ENCODE measurements at regions not wholly inside any gene's neighbourhood (a gene's known extent, or its start where the extent isn't known, plus 50 kb on each side); places are given as distances from the start of the nearest gene placed in this dataset.
A peak's percentile ranks its signal among the peaks of the same experiment; 100 is the strongest.

DNA sequence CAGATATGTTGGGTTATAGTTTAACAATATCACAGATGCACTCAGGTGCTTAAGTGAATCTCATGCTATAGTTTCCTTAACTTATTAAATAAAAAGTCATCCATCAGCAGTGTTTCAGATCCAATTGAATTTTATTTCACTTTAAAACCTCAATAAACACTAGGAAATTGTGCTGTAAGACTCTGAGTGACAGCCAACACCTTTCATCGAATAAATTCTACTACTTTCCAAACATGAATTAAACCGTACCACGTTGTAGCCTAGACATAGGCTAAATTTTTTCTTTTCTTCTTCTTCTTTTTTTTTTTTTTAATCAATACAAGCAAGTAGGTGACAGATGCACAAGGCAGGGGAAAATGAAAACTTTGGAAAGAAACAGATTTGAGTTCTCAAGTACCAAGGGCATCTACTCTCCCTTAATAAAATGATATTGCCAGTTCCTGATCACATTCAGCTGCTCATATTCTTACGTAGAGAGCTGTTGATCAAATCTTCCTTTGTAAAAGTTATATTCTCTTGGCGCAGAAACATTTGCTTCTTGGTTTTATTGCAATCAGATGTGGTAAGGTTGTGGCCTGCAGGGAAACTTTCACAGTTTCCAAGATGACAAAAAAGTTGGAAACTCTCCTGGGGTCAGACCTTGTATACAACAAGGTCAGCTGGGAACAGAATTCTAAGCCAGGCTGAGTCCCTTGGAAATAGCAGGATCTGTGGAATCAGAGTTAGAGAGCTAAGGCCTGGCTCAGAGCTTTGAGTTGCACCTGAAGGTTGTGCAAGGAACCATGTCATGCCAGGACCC is 147.7 kb downstream of the CD47 start:
- Histone ChIP-seq H3K9ac (ENCODE audit: low read depth in 1 of 2, low read length in 2 of 2) (no peak overlapping the region), H3K27me3 (ENCODE audit: control insufficient read depth in 1 of 2, insufficient read depth in 2 of 2, low read length in 2 of 2) (no peaks in the 10 kb centered on the region), H3K4me3 (ENCODE audit: low read depth in 1 of 2, low read length in 2 of 2) (no peak overlapping the region), H3K9me3 (ENCODE audit: control insufficient read depth in 1 of 2, low read length in 2 of 2) (no peaks in the 10 kb centered on the region), H3K4me1 (ENCODE audit: control insufficient read depth in 1 of 2, insufficient read depth in 2 of 2, low read length in 2 of 2) (no peaks in the 10 kb centered on the region), H3K27ac (ENCODE audit: low read depth, low read length) (no peak overlapping the region), H3K36me3 (ENCODE audit: control insufficient read depth in 1 of 2, insufficient read depth in 2 of 2, low read length in 2 of 2) (no peaks in the 10 kb centered on the region)

DNA sequence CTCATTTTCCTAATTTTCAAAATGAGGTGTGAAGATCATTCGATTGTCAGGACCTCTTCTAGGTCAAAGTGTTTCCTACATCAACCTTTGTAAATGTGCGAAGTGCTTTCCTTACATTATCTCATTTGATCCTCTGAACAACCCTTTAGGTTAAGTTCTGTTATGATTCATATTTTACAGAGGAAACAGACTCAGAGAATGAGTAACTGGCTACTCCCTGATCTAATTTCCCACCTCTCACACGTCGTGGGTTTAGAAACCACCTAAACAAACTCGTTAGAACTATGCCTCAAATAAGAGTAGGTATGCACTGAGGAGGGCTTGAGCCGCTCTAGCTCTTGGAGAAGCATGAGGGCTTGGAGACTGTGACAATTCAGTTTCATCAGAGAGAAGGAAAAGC is 148.6 kb downstream of the CD47 start:
- no peaks in the 10 kb centered on the region for H3K27me3 ChIP-seq (ENCODE audit: control insufficient read depth in 1 of 2, insufficient read depth in 2 of 2, low read length in 2 of 2)
- no peak overlapping the region for H3K4me3 ChIP-seq (ENCODE audit: low read depth in 1 of 2, low read length in 2 of 2)
- H3K9me3 ChIP-seq (ENCODE audit: control insufficient read depth in 1 of 2, low read length in 2 of 2) = no peaks in the 10 kb centered on the region
- no peaks in the 10 kb centered on the region for H3K4me1 ChIP-seq (ENCODE audit: control insufficient read depth in 1 of 2, insufficient read depth in 2 of 2, low read length in 2 of 2)
- H3K27ac ChIP-seq (ENCODE audit: low read depth, low read length) = no peak overlapping the region
- H3K36me3 ChIP-seq (ENCODE audit: control insufficient read depth in 1 of 2, insufficient read depth in 2 of 2, low read length in 2 of 2) = no peaks in the 10 kb centered on the region
- no peak overlapping the region for H3K9ac ChIP-seq (ENCODE audit: low read depth in 1 of 2, low read length in 2 of 2)

DNA sequence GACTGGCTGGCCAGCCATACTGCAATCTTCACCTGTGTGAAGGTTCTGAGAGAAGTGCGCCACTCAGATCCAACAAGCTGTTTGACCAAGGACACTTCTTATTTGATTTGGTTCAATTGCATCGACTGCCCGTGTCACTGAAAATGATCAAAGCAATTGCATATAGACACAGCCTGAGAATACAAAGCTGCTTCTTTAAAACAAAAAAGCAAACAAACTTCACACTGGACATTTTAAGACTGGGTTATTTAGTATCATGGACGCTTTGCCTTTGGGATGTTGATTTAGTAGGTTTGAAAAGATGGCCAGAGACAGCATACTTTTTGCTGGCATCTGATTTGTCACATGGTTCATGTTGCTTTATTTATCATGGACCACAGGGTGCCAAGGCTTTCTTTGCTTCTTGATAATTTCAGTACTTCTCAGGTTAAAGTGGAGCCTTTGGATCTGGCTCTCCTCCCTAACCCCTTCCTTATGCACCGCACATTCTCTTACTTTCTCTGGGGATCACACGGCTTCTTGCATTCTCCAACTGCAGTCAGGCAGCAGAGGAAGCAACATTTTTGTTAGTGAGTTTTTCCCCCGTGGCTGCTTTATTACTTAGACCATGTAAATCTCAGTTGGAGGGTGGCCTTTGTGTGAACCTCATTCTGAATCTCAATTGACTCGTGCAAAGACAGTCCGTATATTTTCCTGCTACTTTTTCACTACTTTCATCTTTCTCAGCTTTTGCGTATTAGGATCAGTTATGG is 151.0 kb downstream of the CD47 start:
- Histone ChIP-seq H3K9ac (ENCODE audit: low read depth in 1 of 2, low read length in 2 of 2) (no peak overlapping the region), H3K27ac (ENCODE audit: low read depth, low read length) (no peak overlapping the region), H3K4me1 (ENCODE audit: control insufficient read depth in 1 of 2, insufficient read depth in 2 of 2, low read length in 2 of 2) (no peaks in the 10 kb centered on the region), H3K27me3 (ENCODE audit: control insufficient read depth in 1 of 2, insufficient read depth in 2 of 2, low read length in 2 of 2) (no peaks in the 10 kb centered on the region), H3K4me3 (ENCODE audit: low read depth in 1 of 2, low read length in 2 of 2) (no peak overlapping the region), H3K9me3 (ENCODE audit: control insufficient read depth in 1 of 2, low read length in 2 of 2) (no peaks in the 10 kb centered on the region), H3K36me3 (ENCODE audit: control insufficient read depth in 1 of 2, insufficient read depth in 2 of 2, low read length in 2 of 2) (no peaks in the 10 kb centered on the region)

DNA sequence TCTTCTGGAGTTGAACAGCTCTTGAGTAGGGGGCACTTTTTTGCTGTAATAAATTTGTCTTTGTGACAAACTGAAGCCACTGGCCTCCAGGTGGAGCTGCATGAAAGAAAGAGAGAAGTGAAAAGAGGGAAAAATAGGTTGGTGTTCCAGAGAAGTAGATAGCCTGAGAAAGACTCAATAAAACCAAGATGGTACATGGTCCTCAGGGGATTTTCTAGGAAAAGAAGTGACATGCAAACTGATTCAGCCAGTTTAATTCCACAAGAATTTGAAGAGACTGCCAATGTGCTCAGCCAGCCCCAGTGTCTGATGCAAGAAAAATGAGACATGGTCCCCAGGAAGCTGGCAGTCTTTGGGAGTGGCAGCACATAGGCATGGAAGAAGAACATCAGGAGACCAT is 152.7 kb downstream of the CD47 start:
- Histone ChIP-seq H3K27ac (ENCODE audit: low read depth, low read length) (no peak overlapping the region), H3K4me3 (ENCODE audit: low read depth in 1 of 2, low read length in 2 of 2) (no peak overlapping the region), H3K4me1 (ENCODE audit: control insufficient read depth in 1 of 2, insufficient read depth in 2 of 2, low read length in 2 of 2) (no peaks in the 10 kb centered on the region), H3K36me3 (ENCODE audit: control insufficient read depth in 1 of 2, insufficient read depth in 2 of 2, low read length in 2 of 2) (no peaks in the 10 kb centered on the region), H3K27me3 (ENCODE audit: control insufficient read depth in 1 of 2, insufficient read depth in 2 of 2, low read length in 2 of 2) (no peaks in the 10 kb centered on the region), H3K9me3 (ENCODE audit: control insufficient read depth in 1 of 2, low read length in 2 of 2) (no peaks in the 10 kb centered on the region), H3K9ac (ENCODE audit: low read depth in 1 of 2, low read length in 2 of 2) (no peak overlapping the region)

DNA sequence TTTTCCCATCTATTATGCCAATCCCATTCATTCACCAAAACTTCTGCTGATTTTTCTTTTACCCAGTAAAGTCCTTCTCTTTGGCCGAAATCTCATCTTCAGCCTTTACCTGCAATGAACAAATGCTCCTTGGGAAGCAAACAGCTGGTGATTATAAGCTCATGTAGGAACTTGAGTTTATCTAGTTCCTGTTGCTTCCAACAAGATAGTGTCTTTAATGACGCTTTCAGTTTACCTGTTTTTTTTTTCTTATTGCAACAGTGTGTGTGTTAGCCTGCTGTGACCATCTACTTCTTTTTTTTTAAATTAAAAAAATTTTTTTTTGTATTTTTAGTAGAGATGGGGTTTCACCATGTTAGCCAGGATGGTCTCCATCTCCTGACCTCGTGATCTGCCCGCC is 156.0 kb downstream of the CD47 start:
- no peaks in the 10 kb centered on the region for H3K27me3 ChIP-seq (ENCODE audit: control insufficient read depth in 1 of 2, insufficient read depth in 2 of 2, low read length in 2 of 2)
- H3K4me3 ChIP-seq (ENCODE audit: low read depth in 1 of 2, low read length in 2 of 2) = no peak overlapping the region
- no peak overlapping the region for H3K9ac ChIP-seq (ENCODE audit: low read depth in 1 of 2, low read length in 2 of 2)
- no peaks in the 10 kb centered on the region for H3K4me1 ChIP-seq (ENCODE audit: control insufficient read depth in 1 of 2, insufficient read depth in 2 of 2, low read length in 2 of 2)
- no peaks in the 10 kb centered on the region for H3K9me3 ChIP-seq (ENCODE audit: control insufficient read depth in 1 of 2, low read length in 2 of 2)
- no peak overlapping the region for H3K27ac ChIP-seq (ENCODE audit: low read depth, low read length)
- no peaks in the 10 kb centered on the region for H3K36me3 ChIP-seq (ENCODE audit: control insufficient read depth in 1 of 2, insufficient read depth in 2 of 2, low read length in 2 of 2)

DNA sequence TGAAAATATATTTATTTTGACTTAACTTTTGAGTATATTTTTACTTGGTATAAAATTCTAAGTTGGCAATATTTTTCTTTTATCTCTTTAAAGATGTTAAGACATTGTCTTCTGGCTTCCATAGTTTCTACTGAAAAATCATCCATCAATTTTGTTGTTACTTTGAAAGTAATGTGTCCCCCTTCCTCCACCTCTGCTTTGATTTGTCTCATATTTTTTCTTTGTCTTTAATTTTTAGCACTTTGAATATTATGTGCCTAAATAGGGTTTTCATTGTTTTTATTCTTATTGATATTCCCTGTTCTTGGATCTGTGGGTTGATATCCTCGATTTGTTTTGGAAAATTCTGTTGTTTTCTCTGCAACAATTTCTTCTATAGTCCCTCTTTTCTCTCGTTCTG is 157.4 kb downstream of the CD47 start:
- H3K4me1 ChIP-seq (ENCODE audit: control insufficient read depth in 1 of 2, insufficient read depth in 2 of 2, low read length in 2 of 2) = no peaks in the 10 kb centered on the region
- no peaks in the 10 kb centered on the region for H3K9me3 ChIP-seq (ENCODE audit: control insufficient read depth in 1 of 2, low read length in 2 of 2)

DNA sequence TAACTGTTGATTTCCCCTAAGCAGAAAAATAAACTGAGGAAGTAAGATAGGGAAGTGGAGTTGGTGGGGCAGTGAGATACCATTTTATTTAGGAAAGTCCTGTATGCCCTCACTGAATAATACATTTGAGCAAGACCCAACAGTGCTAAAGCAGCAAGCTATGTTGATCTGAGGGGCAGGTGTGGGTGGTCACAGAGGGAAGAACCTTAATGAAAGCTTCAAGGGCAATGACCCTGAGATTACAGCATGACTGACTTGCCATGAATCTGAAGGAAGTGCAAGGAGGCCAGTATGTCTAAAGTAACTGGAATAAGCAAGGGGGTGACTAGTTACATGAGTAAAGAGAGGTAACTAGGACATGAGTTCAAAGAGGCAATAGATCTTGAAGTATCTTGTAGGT is 159.5 kb downstream of the CD47 start:
- Histone ChIP-seq H3K9me3 (ENCODE audit: control insufficient read depth in 1 of 2, low read length in 2 of 2) (no peaks in the 10 kb centered on the region), H3K9ac (ENCODE audit: low read depth in 1 of 2, low read length in 2 of 2) (no peak overlapping the region), H3K4me3 (ENCODE audit: low read depth in 1 of 2, low read length in 2 of 2) (no peak overlapping the region), H3K27me3 (ENCODE audit: control insufficient read depth in 1 of 2, insufficient read depth in 2 of 2, low read length in 2 of 2) (peaks cover 3 to 7% of the 10 kb centered on the region in 2 donors), H3K36me3 (ENCODE audit: control insufficient read depth in 1 of 2, insufficient read depth in 2 of 2, low read length in 2 of 2) (no peaks in the 10 kb centered on the region), H3K4me1 (ENCODE audit: control insufficient read depth in 1 of 2, insufficient read depth in 2 of 2, low read length in 2 of 2) (peaks cover 4 to 10% of the 10 kb centered on the region in 2 donors), H3K27ac (ENCODE audit: low read depth, low read length) (no peak overlapping the region)

More for the DNA sequence above, 157.4 kb downstream of the CD47 start:
- Histone ChIP-seq H3K9ac (ENCODE audit: low read depth in 1 of 2, low read length in 2 of 2) (no peak overlapping the region), H3K4me3 (ENCODE audit: low read depth in 1 of 2, low read length in 2 of 2) (no peak overlapping the region), H3K27me3 (ENCODE audit: control insufficient read depth in 1 of 2, insufficient read depth in 2 of 2, low read length in 2 of 2) (peaks cover 3 to 7% of the 10 kb centered on the region in 2 donors), H3K36me3 (ENCODE audit: control insufficient read depth in 1 of 2, insufficient read depth in 2 of 2, low read length in 2 of 2) (no peaks in the 10 kb centered on the region), H3K27ac (ENCODE audit: low read depth, low read length) (no peak overlapping the region)

DNA sequence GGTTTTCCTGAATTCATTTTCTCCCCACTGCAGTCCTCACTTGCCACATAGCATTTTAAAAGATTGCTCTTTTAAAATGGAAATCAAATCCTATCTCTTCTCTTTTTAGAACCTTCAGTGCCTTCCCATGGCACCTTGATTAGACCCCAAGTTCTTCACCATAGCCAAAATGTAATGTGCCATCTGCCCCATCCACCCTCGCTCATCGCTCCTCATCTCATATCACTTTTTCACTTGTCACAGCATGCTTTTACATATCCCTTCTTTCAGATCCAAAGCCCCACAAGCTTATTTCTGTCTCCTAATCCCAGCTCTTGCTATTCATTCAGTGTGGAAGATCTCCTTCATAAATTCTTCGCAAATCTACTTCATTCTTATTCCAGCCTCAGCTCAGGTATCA is 161.7 kb downstream of the CD47 start:
- H3K27ac ChIP-seq (ENCODE audit: low read depth, low read length) = no peak overlapping the region
- H3K9ac ChIP-seq (ENCODE audit: low read depth in 1 of 2, low read length in 2 of 2) = no peak overlapping the region
- H3K4me3 ChIP-seq (ENCODE audit: low read depth in 1 of 2, low read length in 2 of 2) = no peak overlapping the region
- peaks cover 4 to 10% of the 10 kb centered on the region in 2 donors for H3K4me1 ChIP-seq (ENCODE audit: control insufficient read depth in 1 of 2, insufficient read depth in 2 of 2, low read length in 2 of 2)
- H3K36me3 ChIP-seq (ENCODE audit: control insufficient read depth in 1 of 2, insufficient read depth in 2 of 2, low read length in 2 of 2) = no peaks in the 10 kb centered on the region
- peaks cover 3 to 7% of the 10 kb centered on the region in 2 donors for H3K27me3 ChIP-seq (ENCODE audit: control insufficient read depth in 1 of 2, insufficient read depth in 2 of 2, low read length in 2 of 2)
- H3K9me3 ChIP-seq (ENCODE audit: control insufficient read depth in 1 of 2, low read length in 2 of 2) = no peaks in the 10 kb centered on the region

DNA sequence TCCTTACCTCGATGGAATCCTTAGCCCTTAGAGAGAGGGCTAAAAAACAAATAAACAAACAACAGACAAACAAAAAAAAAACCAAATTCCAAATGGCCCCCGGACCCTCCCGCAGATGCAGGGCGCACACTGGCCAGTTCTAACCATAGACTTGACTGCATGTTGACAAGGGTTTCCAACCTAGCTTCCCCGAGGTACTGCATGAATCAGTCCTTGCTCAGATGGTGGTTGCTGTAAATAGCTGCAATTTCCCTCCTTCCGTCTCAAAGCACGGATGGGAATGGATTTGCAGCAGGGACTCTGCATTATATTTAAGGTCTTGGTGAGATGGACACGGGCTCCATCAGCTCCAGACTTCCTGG is 162.8 kb downstream of the CD47 start:
- H3K9me3 ChIP-seq (ENCODE audit: control insufficient read depth in 1 of 2, low read length in 2 of 2) = no peaks in the 10 kb centered on the region
- peaks cover 4 to 10% of the 10 kb centered on the region in 2 donors for H3K4me1 ChIP-seq (ENCODE audit: control insufficient read depth in 1 of 2, insufficient read depth in 2 of 2, low read length in 2 of 2)
- no peak overlapping the region for H3K27ac ChIP-seq (ENCODE audit: low read depth, low read length)
- peak overlapping the region; percentile 73 to 84 for H3K4me3 ChIP-seq (ENCODE audit: low read depth in 1 of 2, low read length in 2 of 2)
- peaks cover 3 to 7% of the 10 kb centered on the region in 2 donors for H3K27me3 ChIP-seq (ENCODE audit: control insufficient read depth in 1 of 2, insufficient read depth in 2 of 2, low read length in 2 of 2)
- H3K9ac ChIP-seq (ENCODE audit: low read depth in 1 of 2, low read length in 2 of 2) = peak overlapping the region in 1 of 2 donors; percentile 46
- no peaks in the 10 kb centered on the region for H3K36me3 ChIP-seq (ENCODE audit: control insufficient read depth in 1 of 2, insufficient read depth in 2 of 2, low read length in 2 of 2)

DNA sequence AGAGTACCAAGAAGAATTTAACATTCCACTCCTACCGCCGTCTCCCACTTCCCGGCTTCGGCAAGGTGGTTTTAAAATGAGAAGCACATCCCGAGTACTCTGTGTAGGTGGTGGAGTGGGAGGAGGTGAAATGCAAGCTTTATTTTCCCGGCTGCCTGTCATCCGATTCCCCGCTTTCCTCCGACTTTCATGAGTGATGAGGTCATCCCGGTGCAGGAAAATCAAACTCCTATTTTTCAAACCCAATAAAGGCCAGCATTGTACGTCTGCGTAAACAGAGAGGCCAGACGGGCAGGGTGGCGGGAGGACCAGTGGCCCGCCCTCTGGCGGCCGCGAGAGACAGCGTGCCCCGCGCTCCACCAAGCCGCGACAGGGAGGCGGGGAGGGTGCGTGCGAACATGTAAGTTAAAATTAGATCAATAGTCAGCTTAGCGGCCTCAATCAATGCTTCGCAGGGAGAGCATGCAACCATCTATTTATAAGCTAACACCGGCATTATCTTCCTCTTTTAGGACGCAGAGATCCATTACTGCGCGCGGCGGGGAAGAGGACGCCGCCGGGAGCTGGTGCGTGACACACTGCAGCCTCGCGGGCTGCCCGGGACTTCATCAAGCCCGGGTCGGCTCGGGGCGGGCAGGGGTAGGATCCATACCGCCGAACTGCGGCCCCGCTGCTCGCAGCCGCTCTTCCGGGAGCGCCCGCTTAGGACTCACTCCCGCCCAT is 163.3 kb downstream of the CD47 start:
- H3K9ac ChIP-seq (ENCODE audit: low read depth in 1 of 2, low read length in 2 of 2) = peak overlapping the region; percentile 46 to 58
- no peak overlapping the region for H3K27ac ChIP-seq (ENCODE audit: low read depth, low read length)
- H3K4me1 ChIP-seq (ENCODE audit: control insufficient read depth in 1 of 2, insufficient read depth in 2 of 2, low read length in 2 of 2) = peaks cover 4 to 10% of the 10 kb centered on the region in 2 donors

More for the DNA sequence above, 163.3 kb downstream of the CD47 start:
- H3K9me3 ChIP-seq (ENCODE audit: control insufficient read depth in 1 of 2, low read length in 2 of 2) = no peaks in the 10 kb centered on the region
- H3K4me3 ChIP-seq (ENCODE audit: low read depth in 1 of 2, low read length in 2 of 2) = peak overlapping the region; percentile 73 to 84
- H3K36me3 ChIP-seq (ENCODE audit: control insufficient read depth in 1 of 2, insufficient read depth in 2 of 2, low read length in 2 of 2) = no peaks in the 10 kb centered on the region
- peaks cover 3 to 7% of the 10 kb centered on the region in 2 donors for H3K27me3 ChIP-seq (ENCODE audit: control insufficient read depth in 1 of 2, insufficient read depth in 2 of 2, low read length in 2 of 2)

All from duodenal mucosa (tissue), 2 donors.